A673 (cell line): ENCODE measurements at regions not wholly inside any gene's neighbourhood (a gene's known extent, or its start where the extent isn't known, plus 50 kb on each side); places are given as distances from the start of the nearest gene placed in this dataset.

Experiments used
- BruUV-seq: library from RNA; stranded (reverse); fragments of 400-500 nt; replicated peaks from 2 replicates; lab custom pipeline; 2021; lab: Mats Ljungman, UMichigan
- CTCF ChIA-PET: fragments of 300-600 bp; sonication (Branson Sonifier 250); formaldehyde crosslinking; loops from one replicate; lab custom pipeline; 2022; ENCODE audit warnings: antibody characterized with exemption; lab: Charles Lee
- POLR2A ChIA-PET: fragments of 300-600 bp; sonication (Branson Sonifier 250); formaldehyde crosslinking; loops from one replicate; lab custom pipeline; 2022; ENCODE audit warnings: antibody characterized with exemption; ENCODE audit not compliant: low non-redundant PET; lab: Charles Lee
- DNase-seq: peaks from one replicate; pipeline ENCODE4 v3.0.0-alpha.2; 2015; ENCODE audit warnings: low spot score
- H3K27ac ChIP-seq: fragments of 200-600 bp; sonication (generic); 2 replicates; pipeline ENCODE4 v1.5.1; 2016; ENCODE audit warnings: mixed run types, low read depth, mild to moderate bottlenecking, mixed read lengths, antibody characterized with exemption, low read length; ENCODE audit not compliant: poor library complexity, severe bottlenecking
- H3K27me3 ChIP-seq: fragments of 200-600 bp; sonication (generic); replicated peaks from 2 replicates; pipeline ENCODE4 v1.6.1; 2017; ENCODE audit warnings: mixed run types, low read depth, mild to moderate bottlenecking, mixed read lengths, antibody characterized with exemption, low read length; ENCODE audit not compliant: insufficient read depth, poor library complexity
- H3K36me3 ChIP-seq: fragments of 200-600 bp; sonication (generic); 2 replicates; pipeline ENCODE4 v1.6.1; 2016; ENCODE audit warnings: mixed run types, mild to moderate bottlenecking, mixed read lengths, antibody characterized with exemption, low read length; ENCODE audit not compliant: insufficient read depth, poor library complexity, severe bottlenecking
- H3K4me1 ChIP-seq: fragments of 200-600 bp; sonication (generic); 2 replicates; pipeline ENCODE4 v1.6.1; 2017; ENCODE audit warnings: mixed run types, mild to moderate bottlenecking, mixed read lengths, antibody characterized with exemption, low read length; ENCODE audit not compliant: insufficient read depth, poor library complexity, severe bottlenecking
- H3K4me3 ChIP-seq: fragments of 200-600 bp; sonication (generic); 2 replicates; pipeline ENCODE4 v1.5.1; 2016; ENCODE audit warnings: low read depth, mixed run types, mild to moderate bottlenecking, mixed read lengths, low read length; ENCODE audit not compliant: poor library complexity, severe bottlenecking
- H3K9me3 ChIP-seq: fragments of 200-600 bp; sonication (generic); 2 replicates; pipeline ENCODE4 v1.6.1; 2016; ENCODE audit warnings: mixed run types, low read depth, mild to moderate bottlenecking, mixed read lengths, antibody characterized with exemption, low read length; ENCODE audit not compliant: poor library complexity, severe bottlenecking
- EZH2 ChIP-seq: fragments of 200-600 bp; sonication (generic); IDR thresholded peaks from 2 replicates; pipeline ENCODE4 v1.6.1; 2017; ENCODE audit warnings: borderline replicate concordance, low read depth, mild to moderate bottlenecking, mixed read lengths, antibody characterized with exemption, low read length; ENCODE audit not compliant: poor library complexity, severe bottlenecking
- intact Hi-C: fragments of 100-400 bp; cut with micrococcal nuclease; formaldehyde crosslinking; loops from one replicate; pipeline ENCODE4 v1.10.0; 2022; ENCODE audit not compliant: unreplicated experiment
- TF ChIP-seq, protein P1 (sequence below): fragments of 300-800, 200-600 bp; sonication (generic); conservative IDR thresholded peaks from 2 replicates; pipeline ENCODE4 v1.5.1; 2017; ENCODE audit warnings: low read depth, mild to moderate bottlenecking, antibody characterized with exemption, low read length, moderate library complexity, mixed read lengths

DNA sequence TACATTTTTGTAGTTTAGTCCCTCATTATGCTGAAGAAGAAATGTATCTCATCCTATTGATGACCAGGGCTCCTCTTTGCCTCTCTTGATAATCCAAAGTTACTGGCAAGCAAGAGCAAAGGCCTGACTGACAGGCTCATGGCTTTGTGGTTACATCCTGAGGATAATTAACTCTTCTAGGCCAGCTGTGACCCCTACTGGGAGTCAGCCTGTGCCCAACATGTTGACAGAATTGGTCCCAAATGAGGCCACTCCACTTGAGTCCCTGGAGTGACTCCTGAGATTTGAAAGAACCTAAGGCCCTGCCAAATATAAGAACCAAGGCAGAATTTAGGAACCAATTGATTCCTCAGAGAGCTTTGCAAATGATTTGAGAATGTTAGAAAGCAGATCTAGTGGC is 973.8 kb upstream of the CELF4 start:
- intact Hi-C loops: no loop called here
- BruUV-seq: no TSS peak
- H3K4me1 ChIP-seq: no peaks in the 10 kb centered on the region
- DNase-seq: no peak
- H3K4me3 ChIP-seq: no peak overlapping the region
- no peaks in the 10 kb centered on the region for H3K9me3 ChIP-seq
- CTCF ChIA-PET: no interaction called here
- TF ChIP-seq, protein P1, sequence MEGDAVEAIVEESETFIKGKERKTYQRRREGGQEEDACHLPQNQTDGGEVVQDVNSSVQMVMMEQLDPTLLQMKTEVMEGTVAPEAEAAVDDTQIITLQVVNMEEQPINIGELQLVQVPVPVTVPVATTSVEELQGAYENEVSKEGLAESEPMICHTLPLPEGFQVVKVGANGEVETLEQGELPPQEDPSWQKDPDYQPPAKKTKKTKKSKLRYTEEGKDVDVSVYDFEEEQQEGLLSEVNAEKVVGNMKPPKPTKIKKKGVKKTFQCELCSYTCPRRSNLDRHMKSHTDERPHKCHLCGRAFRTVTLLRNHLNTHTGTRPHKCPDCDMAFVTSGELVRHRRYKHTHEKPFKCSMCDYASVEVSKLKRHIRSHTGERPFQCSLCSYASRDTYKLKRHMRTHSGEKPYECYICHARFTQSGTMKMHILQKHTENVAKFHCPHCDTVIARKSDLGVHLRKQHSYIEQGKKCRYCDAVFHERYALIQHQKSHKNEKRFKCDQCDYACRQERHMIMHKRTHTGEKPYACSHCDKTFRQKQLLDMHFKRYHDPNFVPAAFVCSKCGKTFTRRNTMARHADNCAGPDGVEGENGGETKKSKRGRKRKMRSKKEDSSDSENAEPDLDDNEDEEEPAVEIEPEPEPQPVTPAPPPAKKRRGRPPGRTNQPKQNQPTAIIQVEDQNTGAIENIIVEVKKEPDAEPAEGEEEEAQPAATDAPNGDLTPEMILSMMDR: no peak
- no peak for TF ChIP-seq EZH2
- H3K27me3 ChIP-seq: no peaks in the 10 kb centered on the region
- H3K27ac ChIP-seq: no peak overlapping the region
- H3K36me3 ChIP-seq: no peaks in the 10 kb centered on the region
- POLR2A ChIA-PET: no interaction called here

DNA sequence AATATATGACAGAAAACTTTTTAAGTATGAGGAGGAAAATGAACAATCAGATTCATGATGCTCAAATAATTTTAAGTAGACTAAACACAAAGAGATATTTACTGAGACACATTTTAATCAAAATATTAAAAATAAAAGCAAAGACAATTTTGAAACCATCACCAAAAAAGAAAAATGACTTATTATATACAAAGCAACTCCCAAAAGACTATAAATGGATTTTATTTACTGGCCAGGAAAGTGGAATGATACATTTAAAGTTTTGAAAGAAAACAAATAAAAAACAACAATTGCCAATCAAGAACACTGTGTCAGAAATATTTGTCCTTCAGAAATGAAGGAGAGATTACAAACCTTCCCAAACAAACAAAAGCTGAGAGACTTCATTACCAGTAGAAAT is 968.5 kb upstream of the CELF4 start:
- DNase-seq: no peak
- intact Hi-C loops: no loop called here
- H3K27ac ChIP-seq: no peak overlapping the region
- H3K4me3 ChIP-seq: no peak overlapping the region
- BruUV-seq: no TSS peak
- H3K9me3 ChIP-seq: peaks cover 11% of the 10 kb centered on the region
- no peak for TF ChIP-seq EZH2
- TF ChIP-seq, protein P1: no peak
- ChIA-PET POLR2A (no interaction called here), CTCF (no interaction called here)
- no peaks in the 10 kb centered on the region for H3K36me3 ChIP-seq
- H3K4me1 ChIP-seq: no peaks in the 10 kb centered on the region
- H3K27me3 ChIP-seq: no peaks in the 10 kb centered on the region

DNA sequence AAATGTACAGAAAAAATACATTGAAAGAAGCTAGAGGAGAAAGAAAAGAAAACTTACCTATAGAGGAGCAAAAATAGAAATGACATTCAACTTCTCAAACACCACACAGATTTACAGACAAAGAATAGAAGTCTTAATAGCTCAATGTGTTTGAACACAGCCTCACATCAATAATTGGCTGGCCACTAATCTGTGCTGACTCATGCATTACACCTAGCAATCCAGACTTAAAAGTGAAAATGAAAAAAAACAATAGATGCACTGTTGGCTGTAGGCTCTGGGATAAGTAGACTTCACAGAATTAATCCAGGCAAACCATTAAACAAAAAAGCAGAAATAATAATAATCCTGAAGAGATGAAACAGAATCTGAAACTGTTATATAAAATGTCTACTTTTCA is 961.3 kb upstream of the CELF4 start:
- intact Hi-C loops: no loop called here
- BruUV-seq: no TSS peak
- Histone ChIP-seq H3K27ac (no peak overlapping the region), H3K36me3 (no peaks in the 10 kb centered on the region), H3K9me3 (no peaks in the 10 kb centered on the region), H3K4me1 (no peaks in the 10 kb centered on the region), H3K27me3 (no peaks in the 10 kb centered on the region), H3K4me3 (no peak overlapping the region)
- ChIA-PET POLR2A (no interaction called here), CTCF (no interaction called here)
- no peak for DNase-seq
- no peak for TF ChIP-seq EZH2
- TF ChIP-seq, protein P1: no peak
